Activated CD8-positive, alpha-beta memory T cell treated with anti-CD3 and anti-CD28 coated beads, Interleukin-2, amount 50 U/mL, for 4 hours (primary cell): ENCODE measurements at regions not wholly inside any gene's neighbourhood (a gene's known extent, or its start where the extent isn't known, plus 50 kb on each side); places are given as distances from the start of the nearest gene placed in this dataset.

Experiments used
- DNase-seq: peaks from one replicate; pipeline ENCODE4 v3.0.0-alpha.2; 2020

DNA sequence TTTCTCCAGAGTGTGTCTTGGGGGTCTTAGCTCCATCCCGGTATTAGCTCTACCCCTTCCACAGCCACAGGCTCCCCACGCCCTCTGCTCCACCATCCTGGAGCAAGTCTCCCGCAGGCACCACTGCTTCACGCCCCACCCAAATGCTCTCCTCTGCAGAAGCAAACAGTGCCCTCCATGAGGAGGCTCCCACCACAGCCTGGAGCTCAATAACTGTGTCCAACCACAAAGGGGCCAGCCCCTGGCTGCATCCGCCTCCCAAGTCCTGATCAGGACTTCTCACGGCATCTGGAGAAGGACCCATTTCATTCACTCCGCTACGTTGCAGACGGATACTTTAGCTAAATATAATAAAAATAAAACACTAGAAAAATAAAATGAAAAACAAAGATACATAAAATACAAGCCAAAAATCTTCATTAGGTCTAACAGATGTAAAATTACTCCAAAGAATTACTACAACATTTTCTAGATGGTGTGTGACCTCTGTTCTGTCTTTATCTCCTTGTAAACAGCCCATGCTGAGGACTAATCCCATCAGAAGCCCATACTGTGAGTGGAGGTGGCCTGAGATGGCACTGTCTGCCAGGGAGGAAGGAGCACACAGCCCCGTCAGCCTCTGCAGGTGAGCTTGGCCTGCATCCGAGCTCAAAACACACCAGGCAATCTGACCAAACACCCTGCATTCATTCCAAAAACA lies 210.8 kb upstream of the RAB6C start:
- no peak for DNase-seq

DNA sequence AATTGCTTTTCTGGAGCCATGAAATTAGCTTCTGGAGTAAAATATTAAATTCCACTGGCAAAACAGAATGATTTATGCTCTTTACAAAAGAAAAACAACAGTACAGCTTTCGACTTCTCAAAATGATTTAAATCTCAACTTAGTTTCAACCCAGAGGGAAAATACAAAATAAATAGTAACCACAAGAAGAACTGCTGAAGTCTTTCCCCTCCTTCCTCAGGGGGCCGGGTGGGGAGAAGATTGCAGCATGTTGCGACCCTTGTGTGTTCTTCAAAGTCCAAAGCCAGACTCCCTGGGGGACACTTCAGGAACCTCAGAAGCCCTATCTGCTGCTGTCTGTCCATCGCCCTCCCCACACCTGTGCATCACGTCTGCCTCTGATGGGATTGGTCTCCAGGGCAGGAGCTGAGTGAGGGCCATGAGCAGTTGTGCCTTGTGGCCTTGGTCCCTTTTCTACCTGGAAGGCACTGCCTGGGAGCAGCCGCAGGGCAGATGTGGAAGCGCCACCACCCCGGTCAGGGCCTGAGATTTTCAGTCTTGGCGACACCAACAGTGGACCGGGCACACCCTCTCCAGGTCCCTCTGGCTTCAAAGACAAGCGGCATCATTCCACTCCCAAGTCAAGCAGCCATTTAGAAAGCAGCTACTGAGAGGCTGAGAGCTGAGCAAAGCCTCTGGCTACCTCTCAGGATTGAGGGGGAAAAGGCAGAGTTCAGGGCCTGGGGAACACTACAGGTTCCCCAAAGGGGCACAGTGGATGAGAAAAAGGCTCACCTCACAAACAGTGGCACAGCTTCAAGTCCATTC lies 210.1 kb upstream of the RAB6C start:
- DNase-seq = no peak

DNA sequence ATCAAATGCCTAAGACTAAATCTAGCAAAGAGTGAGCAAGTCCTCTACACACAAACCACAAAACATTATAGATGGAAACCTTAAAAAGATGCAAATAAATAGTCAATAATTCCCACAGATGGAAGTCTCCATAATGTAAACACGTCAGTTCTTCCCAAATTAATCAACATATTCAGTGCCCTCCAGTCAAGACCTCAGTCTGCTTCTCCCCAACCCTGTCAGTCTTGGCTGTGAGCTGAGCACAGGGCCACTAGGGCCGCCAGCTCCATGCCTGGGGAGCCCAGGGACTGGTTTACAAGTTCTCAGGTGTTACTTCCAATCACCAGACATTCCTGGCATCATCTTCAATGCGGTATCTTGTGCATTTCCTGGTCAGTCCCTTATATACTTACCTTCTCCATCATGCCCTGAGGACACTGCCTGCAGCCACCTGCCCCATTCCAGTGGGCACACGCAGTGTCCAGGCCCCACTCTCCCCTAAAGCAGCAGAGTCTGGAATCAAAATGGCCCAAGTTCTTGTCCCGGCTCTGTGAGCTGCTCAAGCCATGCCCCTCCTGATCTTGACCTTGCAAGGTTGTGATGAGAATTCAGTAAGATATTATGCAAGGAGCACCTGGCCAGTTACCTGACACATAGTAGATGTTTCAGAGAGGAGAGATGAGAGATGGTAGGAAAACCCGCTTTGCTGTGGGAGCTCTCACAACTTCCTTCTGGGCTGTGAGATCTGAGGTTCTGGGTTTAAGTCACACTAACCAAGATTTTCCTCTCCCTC lies 207.9 kb upstream of the RAB6C start:
- DNase-seq = no peak

DNA sequence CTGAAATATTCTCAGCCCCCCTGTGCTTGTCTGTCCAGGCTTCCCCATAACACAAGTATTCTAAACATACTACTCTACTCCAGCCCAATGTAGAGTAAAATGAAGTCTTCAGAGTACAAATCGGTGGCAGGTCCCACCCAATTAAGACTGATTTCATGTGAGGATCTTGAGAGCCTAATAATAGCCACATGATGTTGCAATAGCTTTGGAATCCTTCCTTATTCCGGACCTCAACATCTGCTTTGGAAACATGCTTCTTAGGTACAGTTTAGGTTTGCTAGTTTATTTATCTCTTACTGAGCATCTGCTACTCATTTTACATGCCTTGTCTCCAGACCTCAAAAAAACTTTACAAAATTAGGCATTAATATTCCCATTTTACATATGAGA lies 207.3 kb upstream of the RAB6C start:
- no peak for DNase-seq

DNA sequence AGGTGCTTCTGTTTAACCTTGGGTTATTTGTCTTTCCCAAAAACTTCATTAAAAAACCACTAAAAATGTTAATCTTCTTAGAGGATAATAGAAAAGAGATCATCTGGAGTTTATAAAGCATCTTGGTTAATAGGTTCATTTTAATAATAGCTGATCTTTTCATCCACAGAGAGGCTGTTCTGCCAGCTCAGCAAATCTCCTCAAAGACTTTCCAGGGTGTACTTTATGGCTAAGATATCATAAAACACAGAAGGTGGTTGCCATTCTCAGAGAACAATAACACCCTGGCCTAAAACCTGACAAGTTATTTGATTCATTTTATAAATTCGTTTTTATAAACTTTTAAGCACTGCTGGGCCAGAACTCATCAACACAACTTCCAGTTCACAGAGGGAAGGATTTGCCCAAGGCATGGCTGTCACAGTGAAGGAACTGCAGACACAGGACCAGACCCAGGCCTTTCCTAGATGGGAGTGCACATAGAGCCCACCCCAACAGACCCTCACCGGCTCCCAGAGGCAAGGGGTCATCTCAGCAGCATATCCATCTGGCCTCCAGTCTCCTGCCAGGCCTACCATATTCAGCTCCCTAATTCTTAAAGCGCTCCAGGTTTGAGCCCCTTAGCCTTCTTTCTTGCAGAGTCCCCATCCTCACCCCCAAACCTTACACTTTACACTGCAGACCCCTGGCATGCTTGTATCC lies 203.4 kb upstream of the RAB6C start:
- no peak for DNase-seq

DNA sequence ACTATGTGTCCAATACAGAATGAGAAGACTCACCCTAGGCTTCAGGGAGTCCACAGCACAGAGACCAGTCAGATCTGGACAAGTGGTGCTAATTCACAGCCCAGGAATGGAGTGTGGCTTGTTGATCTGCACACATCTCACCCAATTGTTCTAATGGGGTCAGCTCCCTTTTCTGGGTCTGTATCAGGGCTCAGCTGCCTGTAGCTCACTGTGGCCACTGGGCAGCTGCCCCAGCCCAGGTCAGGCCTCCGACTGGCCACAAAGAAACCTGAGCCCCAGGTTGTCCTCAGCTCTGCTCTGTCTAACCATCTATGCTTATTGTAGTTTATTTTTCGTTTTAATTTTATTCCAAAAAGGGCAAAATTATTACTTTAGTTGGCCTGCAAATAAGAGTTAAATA lies 202.3 kb upstream of the RAB6C start:
- no peak for DNase-seq

DNA sequence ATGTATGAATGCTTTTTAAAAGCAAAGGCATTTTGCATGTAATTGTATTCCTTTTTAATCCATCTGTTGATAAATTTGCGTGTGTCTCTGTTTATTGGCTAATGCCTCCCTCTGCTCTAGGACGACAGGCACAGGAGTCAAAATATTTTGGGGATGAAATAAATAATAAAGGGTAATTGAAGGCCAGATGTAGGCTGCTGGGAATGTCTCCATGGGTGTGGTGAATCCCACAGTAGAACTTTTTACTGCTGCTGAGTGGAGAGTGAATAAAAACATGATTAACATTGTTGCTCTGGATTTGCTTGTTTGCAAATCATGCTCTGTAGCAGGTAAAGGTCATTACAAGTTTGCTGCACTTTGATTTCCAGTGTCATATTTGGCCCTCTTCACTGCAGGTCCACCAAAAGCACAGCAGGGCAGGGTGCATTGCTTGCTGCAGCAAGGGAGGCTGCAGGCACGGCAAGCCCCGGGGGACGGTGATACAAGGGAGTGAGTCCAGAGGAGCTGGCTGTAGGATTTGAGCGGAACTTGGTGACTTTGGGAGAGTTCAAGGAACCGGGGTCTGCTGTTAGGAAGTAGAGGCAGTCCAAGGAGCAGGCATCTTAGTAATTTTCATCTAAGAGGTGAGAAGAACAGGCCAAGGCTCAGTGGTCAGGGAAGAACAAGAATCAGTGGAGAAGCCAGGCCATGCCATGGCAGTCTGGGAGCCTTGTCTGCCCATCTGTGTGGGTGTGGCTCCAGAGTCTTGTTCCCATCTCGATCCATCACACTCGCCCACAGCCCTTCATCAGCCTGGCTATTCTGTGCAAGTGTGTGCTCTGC lies 201.5 kb upstream of the RAB6C start:
- DNase-seq = no peak

DNA sequence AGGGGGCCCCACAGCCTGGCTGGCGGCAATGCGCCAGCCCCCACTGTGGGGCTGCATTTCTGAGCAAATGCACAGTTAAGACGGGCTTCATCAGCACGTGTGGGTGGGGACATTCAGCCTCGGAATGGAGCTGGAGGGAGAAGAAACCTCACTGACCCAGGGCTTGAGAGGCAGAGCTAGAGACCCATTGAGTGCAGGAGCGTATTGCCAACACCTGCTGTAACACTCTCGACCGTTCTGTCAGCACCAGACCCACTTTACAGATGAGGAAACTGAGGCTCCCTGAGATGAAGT lies 200.9 kb upstream of the RAB6C start:
- DNase-seq = no peak

DNA sequence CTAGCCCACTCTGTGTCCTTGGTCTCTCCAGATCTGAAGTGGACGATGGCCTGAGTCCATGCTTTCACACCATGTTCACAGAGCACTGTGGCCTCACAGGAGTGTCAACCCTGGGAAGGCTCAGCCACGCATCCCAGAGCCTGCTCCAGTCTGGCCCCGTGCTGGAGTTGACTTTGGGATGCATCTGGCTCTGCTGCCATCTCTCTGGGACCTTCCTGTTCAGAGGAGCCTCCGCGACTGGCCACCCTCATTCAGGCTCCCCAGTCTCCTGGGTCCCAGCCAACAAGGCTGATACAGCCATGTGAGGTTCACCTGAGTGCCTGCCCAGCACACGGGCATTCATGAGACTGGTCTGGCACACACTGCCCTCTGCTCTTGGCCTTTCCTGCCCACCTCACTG lies 199.7 kb upstream of the RAB6C start:
- DNase-seq = no peak

DNA sequence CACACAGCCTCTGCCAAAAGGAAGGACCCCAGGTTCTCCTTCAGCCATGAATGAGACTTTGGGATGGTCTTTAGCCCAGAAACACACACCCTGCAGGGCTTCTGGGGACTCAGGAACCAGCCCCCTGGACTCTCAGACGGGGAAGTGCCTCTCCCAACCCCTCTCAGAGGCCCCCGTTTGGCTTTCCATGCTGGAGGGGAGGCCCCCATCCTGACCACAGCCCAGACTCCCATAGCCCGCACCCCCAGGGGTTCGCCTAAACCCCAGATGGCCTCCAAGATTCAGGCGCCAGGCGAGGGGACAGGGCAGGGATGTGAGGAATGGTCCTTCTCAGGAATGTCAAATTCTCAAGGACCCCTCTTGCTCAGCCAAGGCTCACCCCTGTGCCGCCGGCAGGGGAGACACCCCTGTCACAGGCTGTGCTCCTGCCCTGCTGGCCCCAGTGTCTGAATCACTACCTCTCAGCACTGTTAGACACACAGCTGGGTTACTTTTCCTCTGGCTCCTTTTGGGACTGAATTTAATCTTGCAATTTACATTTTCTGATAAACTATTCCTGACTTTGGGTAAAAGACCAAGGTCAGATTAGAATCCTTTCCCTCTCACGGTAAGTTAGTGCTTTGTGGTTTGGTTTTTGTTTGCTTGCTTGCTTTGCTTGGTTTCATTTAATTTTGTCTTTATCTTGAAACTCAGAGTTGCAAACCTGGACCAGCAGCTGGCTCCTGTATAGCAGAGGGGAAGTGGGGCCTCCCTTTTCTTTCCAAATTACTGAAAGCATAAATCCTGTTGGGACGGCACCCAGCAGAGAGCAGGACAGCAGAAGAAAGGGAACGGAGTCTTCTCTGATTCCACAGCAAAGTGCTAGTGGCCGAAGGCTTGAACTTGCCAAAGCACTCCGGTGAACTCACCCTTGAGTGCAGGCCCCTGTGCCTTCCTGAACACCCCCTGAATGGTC lies 198.9 kb upstream of the RAB6C start:
- DNase-seq = no peak

DNA sequence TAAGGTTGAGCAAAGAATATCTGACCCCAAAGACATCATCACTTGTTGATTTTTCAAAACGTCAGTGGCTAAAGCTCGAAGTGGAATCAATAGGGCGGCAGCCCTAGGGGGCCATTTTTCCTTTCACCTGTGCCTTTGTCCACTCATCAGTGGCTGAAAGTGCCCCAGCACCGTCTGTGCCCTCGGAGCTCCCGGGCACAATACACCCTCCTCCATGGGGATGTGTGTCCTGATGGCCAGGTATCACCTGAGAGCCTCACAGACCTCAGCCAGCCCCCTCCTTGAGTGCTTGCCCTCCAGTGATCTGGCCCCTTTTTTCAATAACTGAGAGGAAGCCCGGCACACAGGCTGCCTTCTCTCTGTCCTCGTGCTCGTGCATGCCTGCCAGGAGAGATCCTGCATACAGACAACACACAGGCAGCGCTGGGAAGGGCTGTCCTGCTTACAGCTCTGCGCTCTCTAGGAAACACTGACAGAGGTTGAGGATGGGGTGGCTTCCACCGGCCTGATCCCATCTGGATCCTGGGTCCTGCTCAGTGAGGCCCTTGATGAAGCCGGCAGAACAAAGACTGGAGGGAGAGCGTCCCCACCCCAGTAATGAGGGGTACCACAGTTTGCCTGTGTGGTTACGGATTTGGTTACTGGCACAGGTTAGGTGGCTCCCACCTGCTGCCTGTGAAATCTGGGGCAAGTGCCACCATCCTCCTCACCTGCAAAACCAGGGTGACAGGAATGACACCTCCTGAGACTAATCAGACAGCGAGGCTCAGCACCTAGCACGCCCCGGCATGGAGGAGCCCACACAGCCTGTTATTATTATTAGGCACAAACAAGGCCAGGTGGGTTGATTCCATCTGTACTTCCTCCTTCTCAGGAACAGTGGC lies 197.5 kb upstream of the RAB6C start:
- no peak for DNase-seq

DNA sequence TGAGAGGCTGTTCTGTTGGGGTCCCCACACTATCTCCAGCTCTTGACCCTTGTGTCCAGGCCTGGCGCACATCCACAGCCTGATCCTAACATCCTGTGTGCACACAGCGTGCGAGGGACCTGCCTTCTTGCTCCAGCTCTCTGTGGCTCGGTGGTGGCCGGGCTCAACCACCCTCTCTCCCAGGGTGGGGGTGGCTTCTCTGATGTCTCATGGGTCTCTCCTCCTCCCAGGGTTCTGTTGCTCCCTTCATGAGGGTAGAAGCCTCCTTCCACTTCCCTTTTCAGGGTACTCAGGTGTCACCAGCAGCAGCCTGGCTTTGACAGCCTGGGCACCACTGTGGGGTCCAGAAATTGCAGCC lies 196.9 kb upstream of the RAB6C start:
- DNase-seq = no peak

DNA sequence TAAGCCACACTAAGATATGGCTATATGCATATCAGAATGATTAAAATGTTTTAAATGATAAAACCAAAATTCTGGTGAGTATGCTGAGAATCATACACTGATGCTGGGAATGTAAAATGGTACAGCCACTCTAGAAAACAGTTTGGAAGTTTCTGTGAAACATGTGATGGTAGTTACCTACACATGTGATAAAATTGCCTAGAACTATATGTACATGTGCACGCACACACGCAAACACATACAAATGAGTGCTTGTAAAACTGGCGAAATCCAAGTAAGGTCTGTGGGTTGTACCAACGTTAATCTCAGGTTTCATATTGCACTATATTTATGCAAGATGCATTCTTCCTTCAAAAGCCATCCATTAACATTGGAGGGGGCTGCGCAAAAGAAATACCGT lies 195.0 kb upstream of the RAB6C start:
- no peak for DNase-seq

DNA sequence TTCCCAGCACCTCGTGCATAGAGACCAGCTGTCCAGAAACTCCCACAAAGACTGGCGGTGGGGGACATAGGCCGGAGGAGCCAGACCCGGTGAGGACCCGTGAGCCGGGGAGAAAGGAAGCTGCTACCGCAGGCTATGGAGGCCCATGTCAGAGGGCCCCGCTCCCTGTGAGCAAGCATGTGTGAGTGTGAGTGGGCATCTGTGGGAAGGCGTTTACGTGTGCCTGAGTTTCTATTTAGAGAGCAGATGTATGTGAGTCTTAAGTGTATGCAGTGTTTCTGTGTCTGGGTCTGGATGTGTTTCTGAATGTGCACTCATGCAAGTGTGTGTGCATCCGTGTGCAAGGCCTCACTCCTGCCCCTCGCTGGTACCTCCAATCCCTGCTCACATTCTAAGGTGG lies 187.8 kb upstream of the RAB6C start:
- DNase-seq = no peak

DNA sequence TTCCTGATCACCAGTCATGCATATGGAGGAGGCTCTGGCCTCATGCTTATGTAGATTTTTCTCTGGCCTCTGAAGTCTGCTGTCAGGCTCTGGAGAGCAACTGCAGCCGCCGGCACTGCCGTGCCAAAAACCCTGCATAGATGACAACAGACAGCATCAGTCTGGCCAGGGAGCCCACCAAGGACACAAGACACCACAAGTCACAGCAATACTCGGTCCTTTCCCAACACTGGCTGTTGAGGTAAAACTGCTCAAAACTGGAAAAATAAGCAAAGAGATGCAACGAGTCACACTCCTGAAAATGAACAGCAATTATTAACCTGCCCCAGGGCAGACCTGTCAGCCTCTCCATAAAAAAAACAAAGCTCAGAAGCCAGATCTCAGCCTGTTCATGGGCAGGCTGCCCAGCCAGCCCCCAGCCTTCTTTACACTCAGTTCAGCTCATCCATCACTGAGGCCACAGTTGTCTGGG lies 186.0 kb upstream of the RAB6C start:
- DNase-seq = no peak

DNA sequence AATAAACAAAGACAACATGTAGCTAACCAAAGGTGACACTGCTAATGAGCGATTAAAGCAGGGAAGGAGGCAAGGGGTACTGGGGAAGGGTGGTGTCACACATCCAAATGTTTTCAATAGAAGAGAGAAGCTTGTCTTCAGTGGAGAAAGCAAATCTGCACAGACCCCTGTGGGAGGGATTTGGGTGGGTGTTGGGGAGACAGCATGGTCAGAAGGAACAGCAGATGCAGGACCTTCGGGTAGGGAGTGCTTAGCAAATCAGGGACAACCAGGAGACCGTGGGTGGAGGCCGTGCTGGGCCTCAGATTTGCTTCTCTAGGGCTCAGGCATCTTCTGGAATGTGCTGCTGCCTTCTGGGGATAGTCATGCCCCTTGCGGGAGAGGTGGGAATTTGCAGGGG lies 185.3 kb upstream of the RAB6C start:
- DNase-seq = no peak

DNA sequence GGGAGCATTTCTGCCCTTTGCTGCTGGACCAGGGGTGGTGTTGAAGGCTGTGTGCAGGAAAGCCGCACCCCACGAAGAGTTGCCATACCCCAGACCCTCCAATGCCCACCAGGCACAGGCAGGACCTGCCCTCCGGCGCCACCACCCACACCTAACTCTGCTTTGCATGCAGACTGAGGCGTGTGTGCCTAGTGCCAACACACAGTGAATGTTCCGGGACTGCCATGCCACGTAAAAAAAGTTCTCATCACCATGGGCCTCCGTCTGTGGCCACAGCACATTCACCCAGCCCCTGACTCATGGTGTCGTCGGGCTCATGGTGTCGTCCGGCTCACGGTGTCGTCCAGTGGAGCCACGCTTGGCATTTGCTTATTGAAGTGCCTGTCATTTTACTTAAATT lies 184.9 kb upstream of the RAB6C start:
- DNase-seq = no peak

DNA sequence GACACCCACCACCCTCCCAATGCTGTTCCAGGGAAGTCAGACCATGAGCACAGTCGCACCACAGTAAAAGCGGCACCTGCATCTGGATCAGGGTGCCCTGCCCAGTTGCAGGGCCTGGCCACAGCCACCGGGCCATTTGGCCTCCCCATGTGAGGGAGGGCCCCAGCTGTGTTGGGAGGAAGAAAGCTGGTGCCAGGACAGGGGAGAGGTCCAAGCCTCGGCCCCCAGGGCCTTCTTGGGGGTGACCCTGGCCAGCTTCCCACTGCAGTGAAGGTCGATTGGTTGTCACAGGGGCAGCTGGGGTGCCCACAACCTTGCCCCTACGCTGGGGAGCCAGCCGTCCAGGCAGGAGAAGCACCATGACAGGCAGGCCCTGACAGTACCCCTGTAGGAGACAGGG lies 183.2 kb upstream of the RAB6C start:
- DNase-seq = no peak

DNA sequence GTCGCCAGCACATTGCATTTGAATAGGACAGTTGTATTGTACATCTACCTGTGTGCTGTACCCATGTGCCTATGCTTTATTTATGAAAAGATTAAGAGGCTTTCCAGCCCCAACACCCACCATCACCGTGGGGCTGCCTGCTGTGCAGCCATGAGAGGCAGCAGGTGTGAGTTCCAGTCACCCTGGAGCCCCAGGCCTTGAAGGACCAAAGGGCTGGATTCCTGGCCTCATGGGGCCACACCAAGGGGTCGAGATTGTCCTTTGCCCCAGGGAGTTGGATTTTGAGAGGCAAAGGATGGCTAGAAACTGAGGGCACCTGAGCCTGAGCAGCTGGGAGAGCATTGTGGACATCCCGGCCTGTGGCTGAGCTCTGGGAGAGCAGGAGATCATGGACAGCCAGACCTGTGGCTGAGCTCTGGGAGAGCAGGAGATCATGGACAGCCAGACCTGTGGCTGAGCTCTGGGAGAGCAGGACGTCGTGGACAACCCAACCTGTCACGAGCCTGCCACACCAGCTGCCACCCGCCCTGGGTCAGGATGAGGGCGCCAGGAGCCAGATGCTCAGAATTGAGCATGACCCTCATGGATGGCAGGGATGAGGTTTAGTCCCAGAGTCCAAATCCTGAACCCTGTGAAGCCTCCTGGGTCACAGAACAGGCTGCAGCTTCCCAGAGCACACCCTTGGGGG lies 182.5 kb upstream of the RAB6C start:
- DNase-seq = no peak
